Neural crest cell (in vitro differentiated cells): ENCODE measurements at regions not wholly inside any gene's neighbourhood (a gene's known extent, or its start where the extent isn't known, plus 50 kb on each side); places are given as distances from the start of the nearest gene placed in this dataset.
A peak's percentile ranks its signal among the peaks of the same experiment; 100 is the strongest.

Experiments
- DNase-seq: peaks from one replicate; pipeline ENCODE4 v3.0.0; 2021; ENCODE audit warnings: low read depth, mixed read lengths, low spot score
- H3K27ac Mint-ChIP-seq: one replicate; pipeline ENCODE4 v1.8.0; 2021; ENCODE audit warnings: mild to moderate bottlenecking, mixed read lengths; ENCODE audit not compliant: unreplicated experiment
- H3K27me3 Mint-ChIP-seq: 2 replicates; pipeline ENCODE4 v1.8.0; 2021; ENCODE audit warnings: low read depth, mild to moderate bottlenecking, mixed read lengths
- H3K36me3 Mint-ChIP-seq: 2 replicates; pipeline ENCODE4 v1.8.0; 2021; ENCODE audit warnings: low read depth, mild to moderate bottlenecking, mixed read lengths
- H3K4me1 Mint-ChIP-seq: 2 replicates; pipeline ENCODE4 v1.8.0; 2021; ENCODE audit warnings: mixed read lengths
- H3K4me3 Mint-ChIP-seq: one replicate; pipeline ENCODE4 v1.8.0; 2021; ENCODE audit warnings: mild to moderate bottlenecking, mixed read lengths
- H3K9me3 Mint-ChIP-seq: 2 replicates; pipeline ENCODE4 v1.8.0; 2021; ENCODE audit warnings: mixed read lengths
- CTCF ChIP-seq: fragments of 200-600 bp; sonication (generic); conservative IDR thresholded peaks from 2 replicates; pipeline ENCODE4 v1.5.0; 2021; ENCODE audit warnings: antibody characterized with exemption, mild to moderate bottlenecking

DNA sequence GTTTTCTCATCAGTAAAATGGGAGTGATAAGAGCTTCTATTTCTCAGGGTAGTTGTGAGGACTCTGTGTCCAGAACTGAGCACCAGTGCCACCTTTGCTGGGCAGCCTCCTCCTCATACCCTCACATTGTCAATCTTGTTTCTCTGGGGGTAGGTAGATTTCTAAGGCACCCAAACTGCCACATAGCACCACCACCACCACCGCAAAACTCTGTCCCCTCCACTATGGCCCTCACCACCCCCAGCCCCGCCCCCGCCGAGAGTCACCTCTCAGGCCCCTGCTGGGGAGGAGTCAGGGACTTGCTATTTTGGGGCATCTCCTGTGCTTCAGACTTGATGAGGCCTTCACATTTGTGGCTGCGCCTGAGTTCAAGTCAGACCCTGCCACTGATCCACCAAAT, 549.2 kb downstream of the PTPRU start:
- no peak for DNase-seq
- H3K4me3 Mint-ChIP-seq, result no peak overlapping the region

DNA sequence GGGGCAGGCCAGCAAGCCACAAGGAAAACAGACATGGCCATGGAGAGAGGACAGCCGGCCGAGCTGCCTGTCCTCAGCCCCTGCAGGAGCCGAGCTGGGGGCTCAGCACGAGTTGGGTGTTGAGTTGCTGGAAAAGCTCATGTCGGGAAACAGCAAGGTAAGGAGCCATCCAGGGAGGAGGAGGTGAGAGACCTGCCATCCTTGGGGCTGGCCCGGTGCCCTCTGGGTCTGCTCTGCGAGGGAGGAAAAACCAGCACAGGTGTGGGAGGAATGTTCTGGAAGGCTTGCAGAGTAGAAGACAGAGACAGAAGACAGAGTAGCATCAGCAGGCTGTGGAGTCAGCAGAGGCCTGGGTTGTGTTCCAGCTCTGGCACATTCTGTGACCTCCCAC, 548.8 kb downstream of the PTPRU start:
- Mint-ChIP-seq H3K27ac (no peak overlapping the region), H3K4me3 (no peak overlapping the region), H3K9me3 (no peaks in the 10 kb centered on the region), H3K36me3 (no peaks in the 10 kb centered on the region), H3K4me1 (no peaks in the 10 kb centered on the region), H3K27me3 (peaks cover 29% of the 10 kb centered on the region)
- TF ChIP-seq CTCF, result no peak
- DNase-seq, result no peak

More for the DNA sequence above, 549.2 kb downstream of the PTPRU start:
- Mint-ChIP-seq H3K27me3 (peaks cover 29% of the 10 kb centered on the region), H3K9me3 (no peaks in the 10 kb centered on the region), H3K36me3 (no peaks in the 10 kb centered on the region), H3K4me1 (no peaks in the 10 kb centered on the region), H3K27ac (no peak overlapping the region)
- no peak for TF ChIP-seq CTCF

DNA sequence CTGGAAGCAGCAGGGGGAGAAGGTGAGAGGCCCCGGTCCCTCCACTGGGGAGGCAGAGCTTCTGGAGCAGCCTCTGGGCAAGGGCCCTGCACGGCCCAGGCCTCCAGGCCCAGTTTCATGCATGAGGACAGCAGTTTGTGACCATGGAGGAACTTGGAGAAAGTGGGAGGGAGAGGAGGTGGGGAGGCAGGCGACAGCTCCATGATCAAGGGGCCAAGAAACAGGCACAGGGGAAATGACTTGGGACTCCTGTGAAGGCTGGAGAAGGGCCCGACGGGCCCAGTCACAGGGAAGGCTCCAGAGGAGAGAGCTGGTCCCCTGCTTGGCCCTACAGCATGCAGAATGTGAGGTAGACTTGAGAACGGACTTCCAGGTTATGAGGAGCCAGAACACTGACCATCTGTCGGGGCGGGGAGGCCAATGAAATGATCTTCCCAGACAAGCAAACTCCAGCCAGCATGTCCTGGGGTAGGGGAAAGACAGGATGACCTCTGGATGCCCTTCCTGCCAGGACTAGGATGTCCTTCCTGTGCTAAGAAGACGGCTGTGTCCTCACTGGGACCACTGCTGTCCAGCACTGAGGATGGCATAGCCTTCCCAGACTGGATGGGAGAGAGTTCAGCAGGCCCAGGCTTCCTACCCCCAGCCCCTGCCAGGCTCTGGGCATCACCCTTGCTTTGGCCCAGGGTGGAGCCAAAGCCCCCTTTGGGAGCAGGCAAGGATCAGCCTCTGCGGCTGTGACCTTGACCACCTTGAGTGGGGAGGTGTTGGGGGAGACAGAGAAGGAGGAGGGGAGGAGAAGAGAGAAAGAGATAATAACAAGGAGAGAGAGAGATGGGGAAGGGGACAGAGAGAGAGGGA, 548.2 kb downstream of the PTPRU start:
- Mint-ChIP-seq H3K9me3 (no peaks in the 10 kb centered on the region), H3K27me3 (peaks cover 28% of the 10 kb centered on the region), H3K36me3 (no peaks in the 10 kb centered on the region), H3K27ac (no peak overlapping the region), H3K4me3 (no peak overlapping the region), H3K4me1 (no peaks in the 10 kb centered on the region)
- no peak for DNase-seq
- TF ChIP-seq CTCF, result no peak

DNA sequence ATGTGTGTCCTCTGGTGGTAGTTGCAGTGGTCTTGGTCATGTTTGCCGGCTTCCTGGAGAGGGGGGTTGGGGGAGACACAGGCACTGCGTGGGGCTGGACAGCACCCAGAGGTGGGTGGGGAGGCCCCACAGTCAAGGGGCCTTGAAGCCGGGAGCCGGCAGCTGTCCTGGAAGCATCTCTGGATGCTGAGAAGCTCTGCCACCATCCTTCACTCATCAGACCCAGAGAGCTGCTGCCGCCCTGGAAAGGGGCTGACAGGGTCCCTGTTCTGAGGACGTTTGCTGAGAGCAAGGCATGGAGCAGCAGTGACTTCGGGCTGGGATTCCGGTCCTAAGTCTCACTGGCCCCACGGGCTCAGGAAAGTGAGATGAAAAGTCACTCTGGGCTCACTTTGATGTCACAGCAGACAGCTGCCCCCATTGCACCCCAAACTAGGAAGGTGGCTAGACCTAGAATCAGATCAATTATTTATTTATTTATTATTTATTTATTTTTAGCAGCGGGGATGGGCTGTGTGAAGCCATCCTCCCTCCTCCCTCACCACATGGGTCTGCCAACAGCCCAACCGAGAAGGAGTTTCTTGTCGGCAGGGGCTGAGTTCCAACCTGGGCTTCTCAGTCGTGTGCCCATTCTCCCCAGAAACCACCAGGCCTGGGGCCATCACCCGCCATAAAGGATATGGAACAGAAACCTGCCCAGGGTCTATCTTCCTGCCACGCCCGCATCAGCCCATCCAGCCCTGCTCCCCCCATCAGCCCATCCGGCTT, 547.4 kb downstream of the PTPRU start:
- peaks cover 31% of the 10 kb centered on the region for H3K27me3 Mint-ChIP-seq
- no peak for DNase-seq
- TF ChIP-seq CTCF, result no peak
- no peak overlapping the region for H3K4me3 Mint-ChIP-seq
- no peaks in the 10 kb centered on the region for H3K9me3 Mint-ChIP-seq
- H3K27ac Mint-ChIP-seq, result peak overlapping the region; percentile 50
- no peaks in the 10 kb centered on the region for H3K4me1 Mint-ChIP-seq
- H3K36me3 Mint-ChIP-seq, result no peaks in the 10 kb centered on the region

GRCh38 chr1:29782846-29783507, 546.7 kb downstream of the PTPRU start:
- peak overlapping the region; percentile 50 for H3K27ac Mint-ChIP-seq
- DNase-seq, result no peak
- no peak for TF ChIP-seq CTCF
- peaks cover 35% of the 10 kb centered on the region for H3K27me3 Mint-ChIP-seq
- no peaks in the 10 kb centered on the region for H3K4me1 Mint-ChIP-seq
- no peaks in the 10 kb centered on the region for H3K9me3 Mint-ChIP-seq
- H3K4me3 Mint-ChIP-seq, result no peak overlapping the region
- H3K36me3 Mint-ChIP-seq, result no peaks in the 10 kb centered on the region
